GM18498 (cell line): ENCODE measurements at regions not wholly inside any gene's neighbourhood (a gene's known extent, or its start where the extent isn't known, plus 50 kb on each side); places are given as distances from the start of the nearest gene placed in this dataset.

Source experiments
- ATAC-seq: cut with Tn5 transposase; IDR thresholded peaks from one replicate; pipeline ENCODE4 v1.9.1; 2021; ENCODE audit warnings: mild to moderate bottlenecking, moderate library complexity; ENCODE audit not compliant: unreplicated experiment

GRCh38 chr12:76259660-76260389 lies 88.4 kb downstream of the BBS10 start:
- ATAC-seq, result no peak

GRCh38 chr12:76259106-76259505 lies 89.1 kb downstream of the BBS10 start:
- no peak for ATAC-seq

GRCh38 chr12:76256904-76257303 lies 91.3 kb downstream of the BBS10 start:
- ATAC-seq, result no peak

- no peak for ATAC-seq
Observed at GRCh38 chr12:76256321-76256720, 91.9 kb downstream of the BBS10 start.

- no peak for ATAC-seq
Observed at GRCh38 chr12:76255692-76256091, 92.5 kb downstream of the BBS10 start.

DNA sequence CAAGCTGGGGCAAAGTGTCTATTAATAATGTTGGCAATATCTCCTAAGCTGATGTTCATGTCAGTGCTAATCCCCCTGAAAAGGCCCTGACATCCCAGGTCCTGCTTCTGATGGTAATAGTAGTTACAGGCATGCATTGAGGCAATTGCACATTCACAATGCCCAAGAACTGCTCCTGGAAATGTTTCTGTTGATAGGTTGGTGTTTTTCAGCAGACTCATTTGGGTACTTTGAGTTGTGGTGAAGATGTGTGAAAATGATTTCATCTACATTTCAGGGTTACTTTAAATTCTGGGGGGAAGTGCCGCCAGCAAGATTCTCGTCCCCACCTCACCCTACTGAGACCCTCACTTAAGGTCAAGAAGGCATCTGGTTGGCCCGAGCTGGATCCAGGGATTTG lies 92.9 kb downstream of the BBS10 start:
- no peak for ATAC-seq

DNA sequence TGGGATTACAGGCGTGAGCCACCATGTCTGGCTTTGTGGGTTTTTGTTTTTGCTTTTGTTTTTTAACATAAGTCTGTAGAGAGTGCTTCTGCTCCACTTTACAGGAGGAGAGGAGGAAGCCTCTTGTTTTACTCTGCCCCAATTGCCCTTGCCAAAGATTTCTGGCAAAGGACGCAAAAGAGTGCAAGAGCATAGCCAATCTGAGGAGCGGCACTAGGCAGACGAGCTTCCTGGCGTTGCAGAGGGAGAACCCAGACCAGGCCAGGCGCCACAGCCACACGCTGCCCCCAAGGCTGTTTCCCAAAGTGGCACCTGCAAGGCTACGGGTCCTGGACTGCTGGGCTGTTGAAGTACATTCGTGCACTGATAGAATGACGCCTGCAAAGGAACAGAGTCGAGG lies 96.2 kb downstream of the BBS10 start:
- ATAC-seq, result no peak

DNA sequence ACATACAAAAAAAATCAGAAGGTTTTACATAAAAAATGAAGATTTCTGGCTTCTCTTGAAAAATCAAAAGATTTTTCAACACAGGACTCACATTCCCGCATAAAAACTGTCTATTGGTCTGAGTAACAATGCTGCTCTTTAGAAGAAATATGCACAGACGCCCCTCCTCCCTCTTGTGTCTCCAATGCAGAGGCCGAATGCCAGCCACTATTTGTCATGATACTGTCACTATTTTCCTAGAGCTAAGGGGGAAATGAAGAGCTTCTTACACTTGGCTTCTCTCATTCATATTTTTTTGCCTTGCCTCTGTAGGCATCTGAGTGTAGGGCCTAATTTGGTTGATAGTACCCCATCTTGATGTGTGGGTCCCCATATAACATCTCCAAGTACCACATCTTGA lies 98.0 kb downstream of the BBS10 start:
- ATAC-seq, result no peak

DNA sequence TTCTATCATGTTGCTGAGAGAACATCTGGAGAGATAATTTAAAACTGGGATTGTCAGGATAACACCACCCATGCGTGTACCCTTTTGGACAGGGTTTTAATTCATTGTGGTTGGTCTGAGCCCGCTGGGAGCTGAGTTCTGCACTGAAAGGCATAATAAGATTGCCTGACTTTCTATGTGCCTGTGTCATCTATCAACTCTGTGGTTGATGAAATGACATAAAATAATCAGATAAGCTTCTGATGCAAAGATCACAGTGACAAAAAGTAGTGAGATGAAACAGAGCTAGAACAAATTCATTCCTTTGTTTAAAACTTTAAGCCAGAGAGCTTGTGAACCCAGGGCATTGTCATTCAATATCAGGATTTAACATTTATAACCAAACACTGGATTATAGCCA lies 98.7 kb downstream of the BBS10 start:
- ATAC-seq, result no peak

DNA sequence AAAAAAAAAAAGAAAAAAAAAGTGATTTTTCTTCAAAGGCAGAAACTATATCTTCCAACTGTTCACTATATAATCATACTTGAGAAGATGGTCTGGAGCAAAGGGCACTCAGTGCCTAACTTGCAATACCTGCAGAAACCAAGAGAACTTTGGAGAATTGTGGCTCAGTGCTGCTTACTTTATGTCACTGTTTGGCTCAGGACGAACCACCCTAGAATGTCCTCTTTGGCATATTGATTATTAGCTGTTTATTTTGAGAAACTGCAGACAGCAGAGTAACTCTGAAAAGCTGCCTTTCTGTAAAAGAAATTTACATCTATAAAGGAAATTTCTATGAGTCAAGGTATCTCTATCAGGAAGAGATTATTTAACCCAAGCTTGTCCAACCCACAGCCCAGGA lies 100.2 kb downstream of the BBS10 start:
- no peak for ATAC-seq

DNA sequence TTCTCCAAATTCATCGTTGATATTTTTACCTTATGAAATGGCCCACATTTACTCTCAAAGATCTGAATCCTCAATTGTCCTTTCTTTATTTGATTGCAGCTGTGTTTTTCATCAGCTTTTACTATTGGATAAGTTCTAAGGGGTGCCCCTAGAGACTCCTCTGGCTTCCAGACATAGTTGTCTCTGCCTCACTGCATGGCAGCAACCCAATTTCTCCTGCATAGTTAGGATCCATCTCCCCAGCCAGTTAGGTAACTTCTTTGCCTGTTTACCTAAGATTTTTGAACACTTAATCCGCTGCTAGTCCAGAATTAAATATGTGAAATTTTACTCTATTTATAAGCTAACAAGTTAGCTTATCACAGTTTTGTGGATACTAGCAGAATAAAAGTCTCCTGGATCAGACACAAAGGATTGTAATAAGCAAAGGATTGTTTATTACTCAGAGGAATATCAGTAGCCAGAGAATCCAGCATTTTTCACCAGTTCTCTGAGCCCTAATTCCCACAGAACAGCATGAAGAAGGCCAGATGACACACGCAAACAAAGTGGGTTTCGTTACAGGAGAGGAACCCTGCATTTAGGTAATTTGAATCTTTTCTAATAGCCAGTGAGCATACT lies 101.1 kb downstream of the BBS10 start:
- ATAC-seq, result no peak

GRCh38 chr12:76246611-76247010 lies 101.6 kb downstream of the BBS10 start:
- ATAC-seq, result no peak

GRCh38 chr12:76244300-76244699 lies 103.9 kb downstream of the BBS10 start:
- no peak for ATAC-seq

GRCh38 chr12:76242813-76243550 lies 105.2 kb downstream of the BBS10 start:
- ATAC-seq, result no peak

DNA sequence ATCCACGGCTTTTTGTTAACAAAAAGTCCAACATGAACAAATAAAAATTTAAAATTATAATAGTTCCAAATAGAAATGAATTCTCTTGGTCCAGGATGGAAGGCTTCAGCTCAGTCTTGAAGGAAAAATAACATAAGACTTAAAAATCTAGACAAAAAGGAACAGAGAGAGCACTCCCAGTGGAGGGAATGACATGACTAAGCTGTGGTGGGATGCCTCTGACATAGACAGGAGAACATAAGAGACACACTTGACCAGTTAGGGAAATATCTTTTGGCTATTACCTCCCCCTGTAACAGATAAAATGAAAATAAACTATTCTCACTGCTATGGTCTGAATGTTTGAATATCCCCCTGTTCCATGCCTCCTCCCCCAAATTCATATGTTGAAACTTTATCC lies 106.8 kb downstream of the BBS10 start:
- ATAC-seq, result no peak

GRCh38 chr12:76240281-76240680 lies 107.9 kb downstream of the BBS10 start:
- ATAC-seq, result no peak

GRCh38 chr12:76238688-76239087 lies 109.5 kb downstream of the BBS10 start:
- no peak for ATAC-seq

- ATAC-seq, result no peak
Observed at GRCh38 chr12:76237086-76237701, 111.0 kb downstream of the BBS10 start.

DNA sequence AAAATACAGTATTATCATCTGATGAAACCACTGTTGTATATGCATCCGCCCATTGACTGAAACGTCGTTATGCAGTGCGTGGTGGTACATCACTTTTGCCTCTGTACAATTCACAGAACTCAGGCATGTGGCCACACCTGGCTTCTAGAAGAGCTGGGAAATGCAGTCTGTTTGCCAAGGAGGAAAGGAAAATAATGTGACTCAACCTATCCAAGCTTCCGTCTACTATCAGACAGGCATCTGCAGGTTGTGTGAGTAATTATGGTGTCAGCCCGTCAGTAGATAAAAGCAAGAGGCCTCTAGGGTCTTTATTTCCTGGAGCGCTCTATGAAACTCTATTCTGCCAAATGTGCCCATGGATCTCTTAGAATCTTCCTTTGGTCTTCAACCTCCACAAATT lies 111.6 kb downstream of the BBS10 start:
- ATAC-seq, result no peak

DNA sequence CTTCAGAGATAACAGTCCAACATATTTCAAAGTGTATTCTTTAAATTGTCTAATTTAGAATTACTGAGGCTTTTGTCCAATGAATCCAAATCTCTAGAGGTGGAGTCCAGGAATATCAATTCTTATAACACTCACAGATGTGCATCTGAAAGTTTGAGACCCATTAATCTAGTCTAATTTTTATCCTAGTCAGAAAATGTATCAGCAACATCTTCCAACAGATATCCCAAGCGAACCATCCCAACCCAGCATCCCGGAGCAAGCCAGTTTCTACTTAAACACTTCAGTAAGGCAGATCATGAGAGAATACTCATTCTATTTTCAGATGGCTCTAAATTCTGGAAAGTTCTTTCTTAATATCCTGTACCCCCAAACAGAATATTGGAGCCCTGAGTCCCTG lies 113.5 kb downstream of the BBS10 start:
- ATAC-seq, result no peak

- no peak for ATAC-seq
Observed at GRCh38 chr12:76232013-76232412, 116.2 kb downstream of the BBS10 start.

- no peak for ATAC-seq
Observed at GRCh38 chr12:76226956-76227355, 121.3 kb downstream of the BBS10 start.
